HT-29 (cell line): ENCODE measurements at regions not wholly inside any gene's neighbourhood (a gene's known extent, or its start where the extent isn't known, plus 50 kb on each side); places are given as distances from the start of the nearest gene placed in this dataset.
"Not testable (repeated sequence)": the region's sequence is repeated elsewhere in the genome, so short reads cannot be mapped to it uniquely, and the experiment has no call there.

Experiments used
- DNase-seq: peaks from one replicate; pipeline ENCODE4 v3.0.0-alpha.2; 2015; ENCODE audit warnings: low spot score

GRCh38 chr5:128798871-128799270, 166.4 kb upstream of the SLC27A6 start:
- DNase-seq: no peak

- DNase-seq: no peak
Measured at GRCh38 chr5:128799945-128800344, 165.3 kb upstream of the SLC27A6 start.

- DNase-seq: no peak
Measured at GRCh38 chr5:128800377-128800776, 164.9 kb upstream of the SLC27A6 start.

GRCh38 chr5:128813317-128814070, 151.8 kb upstream of the SLC27A6 start:
- no peak for DNase-seq

- no peak for DNase-seq
Measured at GRCh38 chr5:128815201-128815600, 150.1 kb upstream of the SLC27A6 start.

- no peak for DNase-seq
Measured at GRCh38 chr5:128825826-128826225, 139.5 kb upstream of the SLC27A6 start.

- DNase-seq: no peak
Measured at GRCh38 chr5:128826275-128826674, 139.0 kb upstream of the SLC27A6 start.

GRCh38 chr5:128836571-128836970, 128.7 kb upstream of the SLC27A6 start:
- DNase-seq: no peak

GRCh38 chr5:128838623-128839022, 126.7 kb upstream of the SLC27A6 start:
- DNase-seq: no peak

GRCh38 chr5:128842241-128842640, 123.0 kb upstream of the SLC27A6 start:
- no peak for DNase-seq

- peak; percentile 56 for DNase-seq
Measured at GRCh38 chr5:128844354-128844923, 120.8 kb upstream of the SLC27A6 start.

GRCh38 chr5:128850049-128850448, 115.2 kb upstream of the SLC27A6 start:
- DNase-seq: no peak

GRCh38 chr5:128854931-128855330, 110.4 kb upstream of the SLC27A6 start:
- no peak for DNase-seq

GRCh38 chr5:128857076-128857677, 108.1 kb upstream of the SLC27A6 start:
- no peak for DNase-seq

GRCh38 chr5:128858995-128859394, 106.3 kb upstream of the SLC27A6 start:
- no peak for DNase-seq

GRCh38 chr5:128861155-128861554, 104.1 kb upstream of the SLC27A6 start:
- DNase-seq: not testable (repeated sequence)

- no peak for DNase-seq
Measured at GRCh38 chr5:128869970-128870369, 95.3 kb upstream of the SLC27A6 start.

- no peak for DNase-seq
Measured at GRCh38 chr5:128870373-128870772, 94.9 kb upstream of the SLC27A6 start.

GRCh38 chr5:128870923-128871322, 94.4 kb upstream of the SLC27A6 start:
- no peak for DNase-seq

GRCh38 chr5:128876569-128877382, 88.5 kb upstream of the SLC27A6 start:
- no peak for DNase-seq

GRCh38 chr5:128877476-128877875, 87.8 kb upstream of the SLC27A6 start:
- DNase-seq: no peak

- no peak for DNase-seq
Measured at GRCh38 chr5:128881502-128882018, 83.7 kb upstream of the SLC27A6 start.
